ENCODE measurements at regions not wholly inside any gene's neighbourhood (a gene's known extent, or its start where the extent isn't known, plus 50 kb on each side); places are given as distances from the start of the nearest gene placed in this dataset.

DNA sequence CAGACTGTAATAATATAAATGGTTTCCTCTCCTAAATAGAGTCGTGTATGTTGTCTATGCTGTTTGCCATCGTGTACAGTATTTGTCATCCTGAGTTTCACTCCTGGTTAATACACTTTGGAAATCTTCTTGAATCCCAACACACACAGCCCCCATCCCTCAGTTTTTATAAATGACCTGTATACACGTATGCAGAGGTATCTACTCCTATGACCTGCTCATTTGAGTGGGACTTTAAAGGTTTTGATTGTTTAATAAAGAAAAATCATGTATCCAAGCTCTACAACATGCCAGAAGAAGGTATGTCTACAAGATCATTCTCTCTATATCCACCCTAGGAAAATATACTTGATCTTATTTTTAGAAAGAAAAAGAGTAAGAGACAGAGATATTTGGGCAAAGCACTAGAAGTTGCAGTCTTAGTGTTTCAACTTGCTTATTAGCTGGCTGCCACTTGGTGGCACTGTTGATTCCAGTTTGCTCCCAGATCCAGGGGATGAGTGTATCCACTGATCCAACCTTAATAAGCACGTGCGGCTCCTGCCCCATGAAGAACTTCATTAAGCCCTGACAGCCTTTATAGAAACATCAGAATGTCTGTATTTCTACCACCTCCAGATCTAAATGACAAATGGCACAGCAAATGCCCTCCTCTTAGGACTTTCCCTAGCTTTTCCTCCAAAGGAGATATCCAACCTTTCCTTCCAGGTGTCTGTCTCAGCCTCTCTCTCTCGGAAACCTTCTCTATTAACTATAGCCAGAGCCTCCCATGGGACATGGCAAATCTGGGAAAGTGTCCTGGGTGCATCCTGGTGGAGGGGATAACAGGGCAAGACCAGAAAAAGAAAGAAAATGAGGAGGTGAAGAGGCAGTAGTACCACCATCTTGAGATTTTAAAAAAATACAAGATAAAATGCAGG is 181.6 kb upstream of the NEBL start:
- TF ChIP-seq CTCF (conservative IDR thresholded peaks at IDR 0.05 in 1 of 2, IDR thresholded peaks at IDR 0.05 in 1 of 2; ENCODE audit: low read depth in 1 of 2, low read length in 2 of 2) = peak; percentile 83 to 88
- no peak for TF ChIP-seq EZH2 (IDR thresholded peaks at IDR 0.05; ENCODE audit: low read length, missing control alignments)
